SJSA1 (cell line): ENCODE measurements at regions not wholly inside any gene's neighbourhood (a gene's known extent, or its start where the extent isn't known, plus 50 kb on each side); places are given as distances from the start of the nearest gene placed in this dataset.
"Not testable (repeated sequence)": the region's sequence is repeated elsewhere in the genome, so short reads cannot be mapped to it uniquely, and the experiment has no call there.

ENCODE experiments used
- DNase-seq, 2 experiments: peaks; one replicate each; pipeline ENCODE4 v3.0.0-alpha.2; 2015 to 2020; ENCODE audit warnings: low spot score in 2 of 2, low read depth in 1 of 2
- H3K27ac ChIP-seq: fragments of 250-450 bp; sonication (Bioruptor Pico); 2 replicates; pipeline ENCODE4 v1.5.1; 2020; ENCODE audit warnings: mild to moderate bottlenecking, moderate library complexity
- H3K27me3 ChIP-seq: fragments of 250-450 bp; sonication (Bioruptor Pico); replicated peaks from 2 replicates; pipeline ENCODE4 v1.5.1; 2020; ENCODE audit warnings: mild to moderate bottlenecking, moderate library complexity
- H3K36me3 ChIP-seq: fragments of 250-450 bp; sonication (Bioruptor Pico); 2 replicates; pipeline ENCODE4 v1.5.1; 2020; ENCODE audit warnings: mild to moderate bottlenecking
- H3K4me1 ChIP-seq: fragments of 250-450 bp; sonication (Bioruptor Pico); replicated peaks from 2 replicates; pipeline ENCODE4 v1.6.1; 2021; ENCODE audit warnings: mild to moderate bottlenecking
- H3K4me3 ChIP-seq: fragments of 250-450 bp; sonication (Bioruptor Pico); 2 replicates; pipeline ENCODE4 v1.5.1; 2020; ENCODE audit warnings: mild to moderate bottlenecking
- H3K9me3 ChIP-seq: fragments of 250-450 bp; sonication (Bioruptor Pico); replicated peaks from 2 replicates; pipeline ENCODE4 v1.5.1; 2020; ENCODE audit warnings: mild to moderate bottlenecking

DNA sequence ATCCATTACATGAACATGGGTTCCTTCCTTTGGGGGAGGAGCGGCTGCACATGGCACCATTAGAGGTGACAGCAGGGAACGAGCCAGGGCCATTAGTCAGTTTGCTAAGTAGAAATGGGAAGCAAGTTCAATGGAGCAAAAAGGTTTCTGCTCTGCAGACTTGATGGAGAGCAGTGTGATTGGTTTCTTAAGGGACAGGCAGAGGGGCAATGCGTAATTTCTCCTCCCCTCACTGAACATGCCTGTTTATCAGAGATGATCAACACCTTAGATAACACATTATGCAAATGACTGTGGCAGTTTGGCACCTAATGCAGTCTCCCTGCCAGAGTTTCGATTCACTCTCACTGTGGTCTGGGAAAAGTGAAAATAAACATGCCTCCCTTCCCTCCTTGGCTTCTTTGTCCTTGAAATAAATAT is 414.5 kb downstream of the STK39 start:
- no peaks in the 10 kb centered on the region for H3K36me3 ChIP-seq
- no peak overlapping the region for H3K4me3 ChIP-seq
- no peaks in the 10 kb centered on the region for H3K9me3 ChIP-seq
- H3K27me3 ChIP-seq: no peaks in the 10 kb centered on the region
- no peaks in the 10 kb centered on the region for H3K4me1 ChIP-seq
- no peak for DNase-seq
- no peak overlapping the region for H3K27ac ChIP-seq

DNA sequence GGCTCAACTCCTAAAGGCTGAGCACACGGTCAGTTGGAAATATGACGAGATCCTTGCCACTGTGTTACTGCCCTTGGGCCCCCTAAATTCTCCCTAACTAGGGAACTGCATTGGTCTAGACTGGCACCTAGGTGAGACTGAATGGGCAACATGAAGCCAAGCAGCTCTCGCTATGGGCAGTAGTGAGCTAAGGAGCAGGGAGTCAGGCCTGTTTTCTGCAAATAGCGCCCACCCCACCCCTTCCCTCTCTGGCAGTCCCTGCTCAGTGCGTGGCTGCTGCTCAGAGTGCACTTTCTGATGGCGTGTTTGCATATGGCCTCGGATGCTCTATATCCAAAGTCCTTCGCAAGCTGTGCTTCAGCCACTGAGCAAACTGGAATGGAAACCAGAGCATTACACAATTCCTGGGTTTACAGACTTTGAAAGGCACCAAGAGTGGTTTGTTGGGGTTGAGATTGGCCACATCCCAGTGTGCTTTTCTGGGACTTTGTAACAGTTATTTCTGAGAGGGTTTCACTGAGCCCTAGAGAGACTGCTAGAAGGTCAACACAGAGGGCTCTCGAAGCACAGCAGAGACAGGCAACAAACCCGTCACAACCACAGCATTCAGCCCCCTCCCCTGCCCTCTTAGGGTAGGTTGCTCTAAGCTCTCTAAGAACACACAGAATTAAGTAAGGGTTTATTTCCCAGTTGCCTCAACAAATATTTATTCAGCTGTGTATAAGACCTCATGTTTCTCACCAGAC is 419.9 kb downstream of the STK39 start:
- H3K27me3 ChIP-seq: no peaks in the 10 kb centered on the region
- H3K4me1 ChIP-seq: no peaks in the 10 kb centered on the region
- no peak overlapping the region for H3K27ac ChIP-seq
- no peaks in the 10 kb centered on the region for H3K9me3 ChIP-seq
- H3K36me3 ChIP-seq: no peaks in the 10 kb centered on the region
- H3K4me3 ChIP-seq: no peak overlapping the region
- DNase-seq: no peak

DNA sequence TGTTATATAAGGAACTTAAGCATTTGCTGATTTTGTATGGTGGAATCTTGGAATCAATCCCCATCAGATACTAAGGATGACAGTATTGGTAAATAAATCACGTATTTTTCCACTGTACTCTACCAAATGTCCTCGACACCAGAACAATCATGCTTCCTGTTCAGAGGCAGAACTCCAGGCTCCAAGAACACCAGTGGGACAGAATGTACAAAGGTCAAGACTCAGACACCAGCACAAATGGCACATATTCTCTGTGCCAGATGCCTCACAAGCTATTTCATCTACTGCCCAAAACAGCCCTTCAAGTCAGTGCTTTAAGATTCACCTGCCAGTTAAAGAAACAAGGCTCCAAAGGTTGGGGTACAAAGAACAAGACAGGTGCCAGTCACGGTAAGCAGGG is 420.5 kb downstream of the STK39 start:
- no peak overlapping the region for H3K27ac ChIP-seq
- no peaks in the 10 kb centered on the region for H3K27me3 ChIP-seq
- H3K4me3 ChIP-seq: no peak overlapping the region
- no peaks in the 10 kb centered on the region for H3K4me1 ChIP-seq
- no peaks in the 10 kb centered on the region for H3K36me3 ChIP-seq
- no peak for DNase-seq
- H3K9me3 ChIP-seq: no peaks in the 10 kb centered on the region

DNA sequence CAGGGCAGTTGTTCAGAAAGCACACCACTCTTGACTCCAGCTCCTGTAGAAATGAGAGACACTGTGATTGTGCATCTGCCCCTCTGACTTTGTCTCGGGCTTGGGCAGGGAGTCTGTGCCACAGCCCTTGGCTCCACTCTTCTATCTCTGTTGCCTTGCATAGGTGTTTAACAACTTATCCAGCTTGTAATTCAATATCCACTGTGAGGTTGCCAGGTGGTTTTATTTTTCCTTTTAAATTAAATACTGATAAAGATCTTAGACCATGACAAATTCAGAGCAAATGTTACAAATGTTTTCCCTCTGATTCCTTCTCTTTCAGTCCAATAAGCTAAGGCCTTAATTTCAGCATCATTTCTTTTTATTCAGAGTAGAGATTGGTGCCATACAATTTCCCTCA is 421.7 kb downstream of the STK39 start:
- no peak for DNase-seq
- Histone ChIP-seq H3K9me3 (no peaks in the 10 kb centered on the region), H3K4me3 (no peak overlapping the region), H3K27ac (no peak overlapping the region), H3K4me1 (no peaks in the 10 kb centered on the region), H3K27me3 (no peaks in the 10 kb centered on the region), H3K36me3 (no peaks in the 10 kb centered on the region)

DNA sequence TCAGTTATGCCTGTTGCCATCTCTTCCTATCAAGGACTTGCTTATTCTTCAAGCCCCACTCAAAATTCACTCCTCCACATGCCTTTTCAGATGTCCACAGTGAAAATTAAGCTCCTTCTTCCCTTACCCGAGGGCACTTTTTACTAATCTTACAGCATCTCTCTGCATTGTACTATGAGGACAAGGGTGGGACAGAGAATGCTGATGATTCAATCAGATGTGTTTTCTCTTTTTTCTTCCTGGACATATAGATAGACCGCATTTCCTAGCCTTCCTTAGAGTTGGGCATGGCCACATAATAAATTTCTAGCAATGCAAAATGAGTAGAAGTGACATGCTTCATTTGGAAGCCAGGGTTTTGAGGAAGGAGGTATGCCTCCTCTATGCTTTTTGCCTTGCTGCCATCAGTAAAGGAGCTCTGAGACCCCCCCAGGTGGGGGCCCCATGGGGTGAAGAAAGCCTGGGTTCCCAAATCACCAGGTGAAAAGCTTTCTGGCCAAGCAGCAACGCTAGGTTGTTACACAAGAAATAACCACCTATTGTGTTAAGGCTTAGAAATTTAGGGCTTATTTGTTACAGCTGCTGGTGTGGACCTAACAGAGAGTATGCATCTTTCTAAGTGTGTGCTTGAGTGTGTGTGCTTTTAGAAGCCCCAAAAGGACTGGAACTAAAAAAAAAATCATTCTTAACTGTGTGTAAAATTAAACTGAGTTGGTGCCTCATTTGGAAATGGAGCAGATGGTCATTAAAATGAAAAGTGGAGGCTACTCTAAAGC is 424.5 kb downstream of the STK39 start:
- H3K27me3 ChIP-seq: no peaks in the 10 kb centered on the region
- H3K27ac ChIP-seq: no peak overlapping the region
- H3K4me3 ChIP-seq: no peak overlapping the region
- H3K4me1 ChIP-seq: no peaks in the 10 kb centered on the region
- DNase-seq: no peak
- no peaks in the 10 kb centered on the region for H3K36me3 ChIP-seq
- no peaks in the 10 kb centered on the region for H3K9me3 ChIP-seq

DNA sequence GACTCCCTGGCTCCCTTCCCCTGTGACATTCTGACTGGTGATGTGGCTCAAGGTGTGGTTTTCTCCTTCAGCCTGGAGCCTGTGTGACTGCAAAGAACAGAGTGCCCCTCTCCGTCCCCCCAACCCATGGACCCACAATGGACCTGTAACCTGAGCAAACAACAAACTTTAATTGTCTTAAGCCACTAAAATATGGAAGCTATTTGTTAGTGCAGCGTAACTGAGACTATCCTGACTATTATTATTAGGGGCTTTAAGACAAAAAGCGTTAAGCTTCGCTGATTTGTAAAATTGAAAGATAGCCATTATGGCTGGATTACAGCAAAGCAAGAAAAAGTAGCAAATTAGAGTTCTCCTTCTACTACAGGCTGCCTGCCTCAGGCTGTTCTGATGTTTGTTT is 426.9 kb downstream of the STK39 start:
- H3K27me3 ChIP-seq: no peaks in the 10 kb centered on the region
- H3K4me1 ChIP-seq: no peaks in the 10 kb centered on the region
- H3K36me3 ChIP-seq: no peaks in the 10 kb centered on the region
- H3K4me3 ChIP-seq: no peak overlapping the region
- H3K9me3 ChIP-seq: no peaks in the 10 kb centered on the region
- DNase-seq: no peak
- no peak overlapping the region for H3K27ac ChIP-seq

DNA sequence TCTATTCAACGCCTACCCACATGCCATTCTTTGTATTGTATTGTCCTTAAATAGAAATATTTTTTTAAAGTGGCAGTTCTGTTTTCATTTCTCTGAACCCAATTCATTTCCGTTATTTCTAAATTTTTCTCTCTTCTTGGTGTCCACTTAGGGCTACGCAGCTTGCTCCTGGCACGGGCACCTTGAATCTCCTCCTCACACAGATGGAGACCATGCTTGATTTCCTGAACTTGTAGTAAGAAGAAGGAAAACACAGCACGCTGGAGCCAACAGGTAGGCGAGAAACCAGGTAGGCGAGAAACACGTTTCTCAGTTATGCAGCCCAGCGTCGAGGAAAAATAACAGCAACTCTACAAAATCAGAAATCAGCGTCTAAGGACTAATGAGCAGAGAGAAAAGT is 428.9 kb downstream of the STK39 start:
- Histone ChIP-seq H3K27me3 (no peaks in the 10 kb centered on the region), H3K27ac (no peak overlapping the region), H3K9me3 (no peaks in the 10 kb centered on the region), H3K4me1 (no peaks in the 10 kb centered on the region), H3K36me3 (no peaks in the 10 kb centered on the region), H3K4me3 (no peak overlapping the region)
- no peak for DNase-seq

DNA sequence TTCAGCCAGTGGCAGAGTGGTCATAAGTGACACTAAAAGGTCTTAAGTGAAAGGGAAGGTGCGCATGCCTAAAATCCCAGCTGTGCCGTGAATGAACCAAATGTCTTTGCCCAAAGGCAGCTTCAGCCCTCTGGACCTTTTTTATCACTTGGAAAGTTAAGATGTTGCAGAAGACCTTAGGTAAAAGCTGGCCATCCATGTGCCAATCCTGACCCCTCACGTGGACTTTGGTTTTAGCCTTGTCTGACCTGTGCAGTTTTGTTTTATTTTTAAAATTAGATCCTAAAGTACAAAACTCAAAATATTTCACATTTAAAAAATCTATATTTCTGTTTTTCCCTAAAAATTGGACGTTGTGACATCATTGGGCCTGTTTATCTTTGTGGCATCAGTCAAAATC is 429.5 kb downstream of the STK39 start:
- Histone ChIP-seq H3K36me3 (no peaks in the 10 kb centered on the region), H3K9me3 (no peaks in the 10 kb centered on the region), H3K4me1 (no peaks in the 10 kb centered on the region), H3K27me3 (no peaks in the 10 kb centered on the region), H3K27ac (no peak overlapping the region), H3K4me3 (no peak overlapping the region)
- no peak for DNase-seq

DNA sequence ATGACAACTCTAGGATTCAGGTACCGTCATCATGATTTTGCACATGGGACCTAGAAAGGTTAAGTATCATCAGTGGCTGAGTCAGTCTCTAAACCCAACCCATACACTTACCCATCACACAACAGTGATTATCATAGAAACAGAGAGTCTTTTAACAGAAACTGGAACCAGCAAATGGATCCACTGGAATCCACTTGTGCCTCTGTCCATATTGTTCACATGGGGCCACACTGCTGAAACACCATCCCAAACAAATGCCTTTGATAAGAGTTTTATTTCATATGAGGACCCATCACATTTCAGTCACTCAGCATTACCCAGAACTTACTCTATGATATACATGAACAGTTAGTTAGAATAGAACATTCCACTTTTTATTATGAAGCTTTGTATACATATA is 430.0 kb downstream of the STK39 start:
- H3K27ac ChIP-seq: no peak overlapping the region
- H3K27me3 ChIP-seq: no peaks in the 10 kb centered on the region
- no peaks in the 10 kb centered on the region for H3K9me3 ChIP-seq
- H3K4me3 ChIP-seq: no peak overlapping the region
- no peaks in the 10 kb centered on the region for H3K4me1 ChIP-seq
- DNase-seq: no peak
- no peaks in the 10 kb centered on the region for H3K36me3 ChIP-seq

DNA sequence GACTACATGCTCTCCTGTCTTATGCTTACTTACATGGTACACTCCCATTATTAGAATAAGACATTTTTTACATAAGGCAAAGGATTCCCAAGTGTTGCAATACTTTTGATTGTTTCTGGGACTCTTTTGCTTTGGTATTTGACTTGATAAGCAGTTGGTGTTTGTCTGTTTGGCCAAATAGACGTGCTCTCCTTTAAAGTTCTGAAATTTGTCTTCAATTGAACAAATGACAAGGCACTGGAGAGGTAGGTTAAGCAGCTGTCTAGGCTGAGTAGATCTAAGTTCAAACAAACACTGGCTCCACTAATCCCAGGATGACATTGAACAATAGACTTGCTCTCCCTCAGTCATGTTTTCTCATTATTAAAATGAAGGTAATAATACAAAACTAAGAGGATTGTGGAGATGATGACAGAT is 430.5 kb downstream of the STK39 start:
- Histone ChIP-seq H3K4me1 (no peaks in the 10 kb centered on the region), H3K9me3 (no peaks in the 10 kb centered on the region), H3K27ac (no peak overlapping the region), H3K36me3 (no peaks in the 10 kb centered on the region), H3K4me3 (no peak overlapping the region), H3K27me3 (no peaks in the 10 kb centered on the region)
- DNase-seq: no peak

DNA sequence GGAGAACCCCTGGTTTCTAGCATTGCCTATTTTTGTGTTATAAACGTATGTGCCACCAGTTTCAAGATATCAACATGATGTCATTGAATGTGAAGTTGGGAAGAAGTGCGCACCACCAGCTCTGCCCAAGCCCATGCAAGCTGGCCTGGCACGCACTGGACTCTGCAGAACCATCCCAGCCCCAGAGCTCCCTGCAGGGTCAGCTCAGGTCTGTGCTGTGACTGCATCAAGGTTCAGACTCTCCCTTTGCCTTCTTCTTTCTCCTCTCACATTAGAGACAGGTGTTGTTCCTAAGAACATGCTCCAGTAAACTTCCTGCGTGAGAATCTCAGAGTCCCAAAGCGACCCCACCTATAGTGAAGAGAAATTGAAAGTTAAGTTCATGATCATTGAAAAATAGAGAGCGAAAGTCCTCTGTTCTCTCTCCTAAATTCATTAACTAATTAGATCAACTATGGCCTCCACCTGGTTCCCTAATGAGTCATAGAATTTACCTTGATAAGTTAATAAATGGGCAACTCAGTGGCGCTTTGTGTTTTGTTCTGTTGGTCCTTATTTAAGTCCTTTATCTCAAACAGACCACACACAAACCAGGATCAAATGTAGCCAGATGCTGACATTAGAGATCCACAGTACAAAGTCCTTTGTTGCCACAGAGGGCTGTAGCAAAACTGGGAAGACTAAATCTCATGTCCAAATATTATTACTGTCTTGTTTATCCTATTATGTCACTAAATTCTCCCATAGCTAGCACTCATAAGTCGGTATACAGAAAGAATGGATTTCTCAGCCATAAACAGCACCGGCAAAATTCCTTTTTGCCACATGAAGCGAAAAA is 432.3 kb downstream of the STK39 start:
- H3K4me1 ChIP-seq: no peaks in the 10 kb centered on the region
- no peaks in the 10 kb centered on the region for H3K9me3 ChIP-seq
- H3K4me3 ChIP-seq: no peak overlapping the region
- H3K27me3 ChIP-seq: no peaks in the 10 kb centered on the region
- no peak overlapping the region for H3K27ac ChIP-seq
- DNase-seq: no peak
- H3K36me3 ChIP-seq: no peaks in the 10 kb centered on the region

DNA sequence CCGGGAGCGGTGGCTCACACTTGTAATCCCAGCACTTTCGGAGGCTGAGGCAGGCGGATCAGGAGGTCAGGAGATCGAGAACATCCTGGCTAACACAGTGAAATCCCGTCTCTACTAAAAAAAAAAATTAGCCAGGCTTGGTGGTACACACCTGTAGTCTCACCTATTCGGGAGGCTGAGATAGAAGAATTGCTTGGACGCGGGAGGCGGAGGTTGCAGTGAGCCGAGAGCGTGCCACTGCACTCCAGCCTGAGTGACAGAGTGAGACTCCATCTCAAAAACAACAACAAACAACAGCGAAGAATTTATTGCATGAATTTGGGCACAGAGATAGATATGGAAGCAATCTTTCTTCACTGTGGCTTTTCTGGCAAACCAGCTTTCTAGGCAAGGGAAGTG is 432.9 kb downstream of the STK39 start:
- not testable (repeated sequence) for DNase-seq, H3K9me3 ChIP-seq, H3K4me1 ChIP-seq, H3K27ac ChIP-seq, H3K36me3 ChIP-seq, H3K27me3 ChIP-seq, H3K4me3 ChIP-seq

DNA sequence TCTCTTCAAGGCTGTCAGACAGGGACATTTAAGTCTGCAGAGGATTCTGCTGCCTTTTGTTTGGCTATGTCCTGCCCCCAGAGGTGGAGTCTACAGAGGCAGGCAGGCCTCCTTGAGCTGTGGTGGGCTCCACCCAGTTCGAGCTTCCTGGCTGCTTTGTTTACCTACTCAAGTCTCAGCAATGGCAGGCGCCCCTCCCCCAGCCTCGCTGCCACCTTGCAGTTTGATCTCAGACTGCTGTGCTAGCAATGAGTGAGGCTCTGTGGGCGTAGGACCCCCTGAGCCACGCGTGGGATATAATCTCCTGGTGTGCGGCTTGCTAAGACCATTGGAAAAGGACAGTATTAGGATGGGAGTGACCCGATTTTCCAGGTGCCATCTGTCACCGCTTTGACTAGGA is 437.6 kb downstream of the STK39 start:
- not testable (repeated sequence) for H3K36me3 ChIP-seq, DNase-seq, H3K9me3 ChIP-seq, H3K4me1 ChIP-seq, H3K27me3 ChIP-seq, H3K27ac ChIP-seq, H3K4me3 ChIP-seq

DNA sequence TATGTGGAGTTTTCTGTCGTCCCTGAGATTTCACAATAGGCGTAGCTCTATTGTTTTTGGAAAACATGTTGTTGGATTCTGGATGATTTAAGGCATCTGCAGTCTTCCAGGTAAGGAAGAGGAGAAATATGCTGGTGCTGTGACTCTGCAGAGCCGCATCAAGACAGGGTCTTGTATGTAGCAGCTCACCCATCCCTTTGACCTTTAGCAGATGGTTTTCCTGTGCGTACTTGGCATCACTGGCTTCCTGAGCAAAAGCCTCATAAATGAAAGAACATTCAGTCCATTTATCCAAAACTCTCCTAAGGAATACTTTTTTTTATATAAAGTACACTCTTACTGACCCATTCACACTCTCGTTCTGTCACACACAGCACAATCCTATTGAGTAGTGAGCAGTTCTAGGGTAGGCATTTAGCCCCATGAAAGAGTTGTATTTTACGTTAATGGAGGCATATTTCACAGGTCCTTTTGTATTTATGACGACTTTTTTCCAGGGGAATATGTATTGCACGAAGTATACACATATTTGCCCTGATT is 443.9 kb downstream of the STK39 start:
- DNase-seq: no peak
- Histone ChIP-seq H3K4me1 (no peaks in the 10 kb centered on the region), H3K27ac (no peak overlapping the region), H3K4me3 (no peak overlapping the region), H3K36me3 (no peaks in the 10 kb centered on the region), H3K9me3 (no peaks in the 10 kb centered on the region), H3K27me3 (no peaks in the 10 kb centered on the region; the same call in none of the 2 replicates)
